GM12878 (cell line): ENCODE measurements at regions not wholly inside any gene's neighbourhood (a gene's known extent, or its start where the extent isn't known, plus 50 kb on each side); places are given as distances from the start of the nearest gene placed in this dataset.

Source experiments
- ATAC-seq: fragments of 200-7000 bp; cut with Tn5 transposase; 3 replicates; pipeline ENCODE4 v1.9.1; 2020; ENCODE audit warnings: mild to moderate bottlenecking, moderate library complexity
- BruUV-seq: library from RNA; stranded (reverse); fragments of 400-500 nt; replicated peaks from 2 replicates; lab custom pipeline; 2021; lab: Mats Ljungman, UMichigan
- CTCF ChIA-PET: fragments of 300-600 bp; sonication (Branson Sonifier 250); formaldehyde crosslinking; extraction: SDS; loops from one replicate; lab custom pipeline; 2021; ENCODE audit warnings: inconsistent platforms; lab: Yijun Ruan, JAX
- POLR2A ChIA-PET: fragments of 350-600 bp; formaldehyde crosslinking; extraction: SDS; loops from one replicate; lab custom pipeline; 2021; ENCODE audit warnings: inconsistent platforms; lab: Charles Lee
- RAD21 ChIA-PET: fragments of 300-600 bp; sonication (Branson Sonifier 250); formaldehyde crosslinking; loops from one replicate; lab custom pipeline; 2023; ENCODE audit warnings: antibody characterized with exemption; ENCODE audit not compliant: unreplicated experiment; lab: Charles Lee
- SMC1A ChIA-PET: fragments of 300-600 bp; sonication (Branson Sonifier 250); formaldehyde crosslinking; loops from one replicate; lab custom pipeline; 2023; ENCODE audit not compliant: unreplicated experiment, uncharacterized antibody; lab: Charles Lee
- DNase-seq: peaks from one replicate; pipeline ENCODE4 v3.0.0-alpha.2; 2011; ENCODE audit warnings: low read depth, low spot score
- FAIRE-seq: peaks from 3 replicates; lab custom pipeline; 2011; peaks lifted over from hg19 to GRCh38; lab: Jason Lieb, UNC
- H2AFZ ChIP-seq: 2 replicates; pipeline ENCODE4 v1.6.0; 2011; ENCODE audit warnings: low read depth, low read length, control low read depth; ENCODE audit not compliant: control insufficient read depth
- H3K27ac ChIP-seq: 2 replicates; pipeline ENCODE4 v1.5.1; 2011; ENCODE audit warnings: control low read depth; ENCODE audit not compliant: control insufficient read depth, insufficient read depth
- H3K27me3 ChIP-seq, 2 experiments: replicated peaks in 1 of 2; 2 replicates each; pipeline versions ENCODE4 v1.6.0 to v1.6.1; 2011; ENCODE audit warnings: low read length in 1 of 2; ENCODE audit not compliant: control insufficient read depth in 2 of 2, insufficient read depth in 2 of 2
- H3K36me3 ChIP-seq, 2 experiments: 2 replicates each; pipeline ENCODE4 v1.5.1; 2011; ENCODE audit warnings: low read length in 1 of 2; ENCODE audit not compliant: control insufficient read depth in 2 of 2, insufficient read depth in 2 of 2
- H3K4me1 ChIP-seq: 2 replicates; pipeline ENCODE4 v1.6.1; 2011; ENCODE audit warnings: mild to moderate bottlenecking, low read length, moderate library complexity, mixed read lengths; ENCODE audit not compliant: control insufficient read depth, insufficient read depth
- H3K4me2 ChIP-seq: 2 replicates; pipeline ENCODE4 v1.6.0; 2011; ENCODE audit warnings: control low read depth; ENCODE audit not compliant: control insufficient read depth, insufficient read depth
- H3K4me3 ChIP-seq: fragments of 200-600 bp; sonication (generic); 2 replicates; pipeline ENCODE4 v1.5.1; 2016
- H3K79me2 ChIP-seq: 2 replicates; pipeline ENCODE4 v1.6.0; 2011; ENCODE audit warnings: low read length; ENCODE audit not compliant: control insufficient read depth, insufficient read depth
- H3K9ac ChIP-seq: 2 replicates; pipeline ENCODE4 v1.8.0; 2011; ENCODE audit warnings: low read length, control low read depth, mixed read lengths; ENCODE audit not compliant: control insufficient read depth, insufficient read depth
- H3K9me3 ChIP-seq: replicated peaks from 3 replicates; pipeline ENCODE4 v1.5.1; 2011; ENCODE audit warnings: mild to moderate bottlenecking, low read length; ENCODE audit not compliant: control insufficient read depth, insufficient read depth
- H4K20me1 ChIP-seq: 2 replicates; pipeline ENCODE4 v1.6.0; 2011; ENCODE audit not compliant: control insufficient read depth, insufficient read depth
- E2F8 ChIP-seq: fragments of 450-650 bp; IDR thresholded peaks from 2 replicates; pipeline ENCODE4 v1.6.1; 2018; ENCODE audit warnings: mild to moderate bottlenecking, low read depth, moderate library complexity; ENCODE audit not compliant: partially characterized antibody
- TCF7 ChIP-seq: IDR thresholded peaks from 2 replicates; pipeline ENCODE4 v1.6.1; 2014; ENCODE audit warnings: antibody characterized with exemption, borderline replicate concordance
- ZBTB11 ChIP-seq: fragments of 450-650 bp; formaldehyde crosslinking; IDR thresholded peaks from 2 replicates; pipeline ENCODE4 v1.5.0; 2022; ENCODE audit warnings: mild to moderate bottlenecking, missing genetic modification characterization
- ZZZ3 ChIP-seq: IDR thresholded peaks from 2 replicates; pipeline ENCODE4 v1.6.1; 2011; ENCODE audit warnings: low read depth; ENCODE audit not compliant: control insufficient read depth, insufficient read length
- WGBS: methylation state at CpG from one replicate; pipeline ENCODE4 v1.1.6; 2016; ENCODE audit warnings: low lambda C conversion rate; ENCODE audit not compliant: insufficient replicate concordance, insufficient coverage; ENCODE audit errors: missing lambda C conversion rate; 5-methylcytosine and 5-hydroxymethylcytosine counted together
- in situ Hi-C: fragments of 300-500 bp; cut with MboI; formaldehyde crosslinking; loops from 9 replicates; pipeline ENCODE4 v1.14.3; 2018; ENCODE audit warnings: mixed read lengths
- intact Hi-C: fragments of 100-400 bp; cut with micrococcal nuclease; formaldehyde crosslinking; loops from one replicate; pipeline ENCODE4 v1.14.2; 2022; ENCODE audit not compliant: unreplicated experiment

- no peaks in the 10 kb centered on the region for H3K36me3 ChIP-seq
- ChIA-PET SMC1A (no interaction called here), POLR2A (no interaction called here), RAD21 (no interaction called here), CTCF (no interaction called here)
- TF ChIP-seq E2F8: no peak
- no peak for TF ChIP-seq ZBTB11 (CRISPR knock-in tag)
- TF ChIP-seq TCF7: no peak
- no peak for TF ChIP-seq ZZZ3
- H3K27ac ChIP-seq: no peak overlapping the region
- no peaks in the 10 kb centered on the region for H3K27me3 ChIP-seq
- H3K79me2 ChIP-seq: no peaks in the 10 kb centered on the region
- no peak overlapping the region for H3K9ac ChIP-seq
- no TSS peak for BruUV-seq
- H3K4me2 ChIP-seq: no peak overlapping the region
- WGBS: 4% methylated on average over 1 of the region's 1 CpG
- FAIRE-seq (no peak), DNase-seq (no peak), ATAC-seq (no peak)
- no peaks in the 10 kb centered on the region for H4K20me1 ChIP-seq
- H3K4me3 ChIP-seq: no peak overlapping the region
- no peaks in the 10 kb centered on the region for H3K9me3 ChIP-seq
- in situ Hi-C loops (no loop called here), intact Hi-C loops (no loop called here)
- no peak overlapping the region for H2AFZ ChIP-seq
- H3K4me1 ChIP-seq: no peaks in the 10 kb centered on the region
Measured at GRCh38 chr21:28308516-28308915, 684.2 kb downstream of the LTN1 start.
